Progenitor cell of endocrine pancreas (in vitro differentiated cells): ENCODE measurements at regions not wholly inside any gene's neighbourhood (a gene's known extent, or its start where the extent isn't known, plus 50 kb on each side); places are given as distances from the start of the nearest gene placed in this dataset.
A peak's percentile ranks its signal among the peaks of the same experiment; 100 is the strongest.

ENCODE experiments used
- DNase-seq: peaks from one replicate; pipeline ENCODE4 v3.0.0; 2021; ENCODE audit warnings: low spot score; ENCODE audit not compliant: unreplicated experiment
- H3K27ac Mint-ChIP-seq: 2 replicates; pipeline ENCODE4 v1.8.0; 2021; ENCODE audit warnings: mild to moderate bottlenecking, moderate library complexity, mixed read lengths
- H3K27me3 Mint-ChIP-seq: 2 replicates; pipeline ENCODE4 v1.8.0; 2021; ENCODE audit warnings: mixed read lengths
- H3K36me3 Mint-ChIP-seq: 2 replicates; pipeline ENCODE4 v1.8.0; 2022; ENCODE audit warnings: mixed read lengths; ENCODE audit not compliant: insufficient read depth
- H3K4me1 Mint-ChIP-seq: 2 replicates; pipeline ENCODE4 v1.8.0; 2021; ENCODE audit warnings: low read depth, mixed read lengths
- H3K4me3 Mint-ChIP-seq: 2 replicates; pipeline ENCODE4 v1.8.0; 2021; ENCODE audit warnings: low read depth, mild to moderate bottlenecking, moderate library complexity, mixed read lengths
- H3K9me3 Mint-ChIP-seq: 2 replicates; pipeline ENCODE4 v1.8.0; 2021; ENCODE audit warnings: low read depth, mixed read lengths
- TF ChIP-seq, protein P1 (sequence below): fragments of 200-600 bp; sonication (generic); IDR thresholded peaks from one replicate; pipeline ENCODE4 v1.5.0; 2021; ENCODE audit warnings: antibody characterized with exemption, mild to moderate bottlenecking; ENCODE audit not compliant: unreplicated experiment

DNA sequence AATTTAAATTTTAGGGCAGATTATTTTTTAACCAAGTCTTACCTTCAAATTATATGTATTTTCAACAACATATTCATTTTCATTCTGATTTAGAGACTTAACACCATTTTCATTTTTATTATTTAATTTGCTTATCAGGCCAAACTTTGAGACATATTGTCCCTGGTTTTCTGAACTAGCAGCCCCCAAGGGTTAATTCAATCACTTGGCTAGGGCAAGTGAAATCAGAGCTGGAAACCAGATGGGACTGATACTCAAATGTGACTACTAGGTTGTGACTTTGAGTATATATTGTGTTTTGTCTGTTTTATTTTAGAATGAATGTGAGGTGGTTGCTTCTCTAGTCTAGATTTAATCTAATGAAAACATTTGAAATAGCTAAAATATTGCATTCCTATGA lies 198.9 kb upstream of the PTGFR start:
- H3K36me3 Mint-ChIP-seq = no peaks in the 10 kb centered on the region
- H3K27ac Mint-ChIP-seq = no peak overlapping the region
- H3K9me3 Mint-ChIP-seq = no peaks in the 10 kb centered on the region
- DNase-seq = no peak
- peaks cover 2% of the 10 kb centered on the region for H3K4me1 Mint-ChIP-seq
- TF ChIP-seq, protein P1, sequence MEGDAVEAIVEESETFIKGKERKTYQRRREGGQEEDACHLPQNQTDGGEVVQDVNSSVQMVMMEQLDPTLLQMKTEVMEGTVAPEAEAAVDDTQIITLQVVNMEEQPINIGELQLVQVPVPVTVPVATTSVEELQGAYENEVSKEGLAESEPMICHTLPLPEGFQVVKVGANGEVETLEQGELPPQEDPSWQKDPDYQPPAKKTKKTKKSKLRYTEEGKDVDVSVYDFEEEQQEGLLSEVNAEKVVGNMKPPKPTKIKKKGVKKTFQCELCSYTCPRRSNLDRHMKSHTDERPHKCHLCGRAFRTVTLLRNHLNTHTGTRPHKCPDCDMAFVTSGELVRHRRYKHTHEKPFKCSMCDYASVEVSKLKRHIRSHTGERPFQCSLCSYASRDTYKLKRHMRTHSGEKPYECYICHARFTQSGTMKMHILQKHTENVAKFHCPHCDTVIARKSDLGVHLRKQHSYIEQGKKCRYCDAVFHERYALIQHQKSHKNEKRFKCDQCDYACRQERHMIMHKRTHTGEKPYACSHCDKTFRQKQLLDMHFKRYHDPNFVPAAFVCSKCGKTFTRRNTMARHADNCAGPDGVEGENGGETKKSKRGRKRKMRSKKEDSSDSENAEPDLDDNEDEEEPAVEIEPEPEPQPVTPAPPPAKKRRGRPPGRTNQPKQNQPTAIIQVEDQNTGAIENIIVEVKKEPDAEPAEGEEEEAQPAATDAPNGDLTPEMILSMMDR = no peak
- no peaks in the 10 kb centered on the region for H3K27me3 Mint-ChIP-seq
- H3K4me3 Mint-ChIP-seq = no peak overlapping the region

DNA sequence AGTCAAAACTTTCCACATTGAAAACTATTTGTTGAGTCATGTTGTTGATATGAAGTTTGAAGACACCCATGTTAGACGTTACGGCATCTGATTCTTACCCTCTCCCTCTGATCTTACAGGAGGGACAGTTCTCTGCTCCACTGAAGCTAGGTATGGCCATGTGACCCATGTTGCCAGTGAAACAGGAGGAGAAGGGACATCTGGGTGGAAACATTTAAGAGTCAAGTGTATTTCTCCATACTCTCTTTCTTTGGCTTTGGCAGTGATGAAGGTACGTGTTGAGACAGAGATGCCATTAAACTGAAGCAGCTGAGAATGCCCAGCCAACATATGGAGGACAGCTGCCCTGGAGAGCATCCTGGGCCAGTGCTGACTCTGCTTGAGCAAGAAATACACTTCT lies 198.4 kb upstream of the PTGFR start:
- Mint-ChIP-seq H3K27ac (peak overlapping the region; percentile 31), H3K4me1 (peaks cover 6% of the 10 kb centered on the region), H3K36me3 (no peaks in the 10 kb centered on the region), H3K27me3 (no peaks in the 10 kb centered on the region), H3K9me3 (no peaks in the 10 kb centered on the region), H3K4me3 (no peak overlapping the region)
- TF ChIP-seq, protein P1 = no peak
- no peak for DNase-seq

DNA sequence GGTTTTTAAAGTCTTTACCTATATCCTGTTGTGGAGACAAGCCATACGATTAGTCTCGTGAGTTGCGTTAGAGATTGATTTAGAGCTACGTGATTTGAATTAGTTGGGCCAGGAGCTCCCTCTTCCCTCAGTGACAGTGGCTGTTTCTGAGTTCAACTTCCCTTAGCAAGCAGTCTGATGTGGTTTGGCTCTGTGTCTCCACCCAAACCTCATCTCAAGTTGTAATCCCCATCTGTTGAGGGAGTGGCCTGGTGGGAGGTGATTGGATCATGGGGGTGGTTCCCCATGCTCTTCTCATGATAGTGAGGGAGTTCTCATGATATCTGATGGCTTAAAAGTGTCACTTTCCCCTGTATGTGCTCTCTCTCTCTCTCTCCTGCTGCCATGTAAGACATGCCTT lies 192.9 kb upstream of the PTGFR start:
- Mint-ChIP-seq H3K27ac (peak overlapping the region; percentile 77), H3K4me3 (no peak overlapping the region), H3K4me1 (peaks cover 15% of the 10 kb centered on the region), H3K27me3 (no peaks in the 10 kb centered on the region), H3K36me3 (no peaks in the 10 kb centered on the region), H3K9me3 (peaks cover 9% of the 10 kb centered on the region)
- no peak for DNase-seq
- TF ChIP-seq, protein P1 = no peak

DNA sequence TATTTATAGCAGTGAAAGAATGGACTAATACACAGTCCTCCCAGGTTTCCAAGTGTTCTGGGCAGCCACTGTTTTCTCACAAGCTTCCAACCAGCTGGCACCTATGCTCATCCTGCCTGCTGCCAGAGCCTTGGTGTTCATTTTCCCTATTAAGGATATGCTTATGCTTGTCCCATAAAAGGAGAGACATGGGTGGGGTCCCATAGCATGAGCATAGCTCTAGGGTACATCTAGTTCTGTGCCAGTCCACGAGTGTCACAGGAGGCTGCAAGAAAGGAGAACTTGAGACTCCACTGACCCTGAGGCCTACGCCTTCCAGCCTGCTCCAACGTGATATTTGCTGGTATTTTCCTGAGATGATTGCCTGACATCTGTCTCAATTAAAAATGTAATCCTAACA lies 192.4 kb upstream of the PTGFR start:
- DNase-seq = no peak
- no peak overlapping the region for H3K4me3 Mint-ChIP-seq
- no peaks in the 10 kb centered on the region for H3K36me3 Mint-ChIP-seq
- no peaks in the 10 kb centered on the region for H3K27me3 Mint-ChIP-seq
- peak overlapping the region; percentile 77 for H3K27ac Mint-ChIP-seq
- H3K4me1 Mint-ChIP-seq = peaks cover 15% of the 10 kb centered on the region
- TF ChIP-seq, protein P1 = no peak
- peaks cover 14% of the 10 kb centered on the region for H3K9me3 Mint-ChIP-seq

DNA sequence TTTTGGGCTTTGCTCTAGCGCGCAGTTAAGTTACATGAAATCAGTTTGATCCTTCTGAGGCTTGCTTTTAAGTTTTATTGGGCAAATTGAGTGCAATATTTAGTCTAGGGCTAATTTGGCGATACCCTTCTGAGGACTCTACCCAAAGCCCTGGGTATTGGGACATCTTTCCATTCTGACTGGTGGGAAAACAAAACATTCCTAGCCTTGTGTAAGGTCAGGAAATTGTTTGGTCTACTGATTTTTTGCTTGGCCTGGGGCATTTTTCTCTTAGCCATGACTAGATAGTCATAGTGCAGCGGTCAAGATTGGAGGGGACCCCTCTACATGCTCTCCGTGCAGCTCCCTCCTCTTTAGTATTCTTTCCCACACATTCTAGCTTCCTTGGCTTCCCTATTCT lies 189.6 kb upstream of the PTGFR start:
- H3K4me1 Mint-ChIP-seq = peaks cover 15% of the 10 kb centered on the region
- H3K4me3 Mint-ChIP-seq = no peak overlapping the region
- H3K36me3 Mint-ChIP-seq = no peaks in the 10 kb centered on the region
- H3K27ac Mint-ChIP-seq = no peak overlapping the region
- DNase-seq = no peak
- peaks cover 17% of the 10 kb centered on the region for H3K9me3 Mint-ChIP-seq
- TF ChIP-seq, protein P1 = no peak
- H3K27me3 Mint-ChIP-seq = no peaks in the 10 kb centered on the region

DNA sequence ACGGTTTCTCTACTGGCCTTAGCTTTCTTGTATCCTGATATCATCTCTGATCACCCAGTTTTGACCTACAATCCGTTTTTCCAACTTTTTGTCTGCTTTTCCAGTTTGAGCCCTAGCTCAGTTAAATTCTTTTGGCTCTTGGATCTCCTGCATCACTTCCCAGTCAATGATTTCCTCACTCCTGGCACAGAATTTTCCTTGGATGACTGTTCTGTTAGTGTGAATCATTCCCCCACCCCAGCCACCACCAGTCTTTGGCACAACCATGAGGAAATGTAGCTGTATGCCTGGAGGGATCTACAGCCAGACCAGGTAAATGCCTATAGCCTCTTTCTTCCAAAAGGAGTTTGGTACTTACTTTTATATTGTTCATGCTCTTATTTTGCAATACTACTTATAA lies 187.2 kb upstream of the PTGFR start:
- no peaks in the 10 kb centered on the region for H3K4me1 Mint-ChIP-seq
- H3K27ac Mint-ChIP-seq = no peak overlapping the region
- DNase-seq = no peak
- H3K36me3 Mint-ChIP-seq = no peaks in the 10 kb centered on the region
- H3K27me3 Mint-ChIP-seq = no peaks in the 10 kb centered on the region
- no peak overlapping the region for H3K4me3 Mint-ChIP-seq
- peaks cover 12% of the 10 kb centered on the region for H3K9me3 Mint-ChIP-seq
- TF ChIP-seq, protein P1 = no peak
